HepG2 (cell line): ENCODE measurements at regions not wholly inside any gene's neighbourhood (a gene's known extent, or its start where the extent isn't known, plus 50 kb on each side); places are given as distances from the start of the nearest gene placed in this dataset.

Experiments used
- BCL6 ChIP-seq: IDR thresholded peaks from 2 replicates; pipeline ENCODE4 v1.6.1; 2016; ENCODE audit warnings: missing genetic modification reagents, missing compliant biosample characterization
- CENPT ChIP-seq: sonication (generic); formaldehyde crosslinking; IDR thresholded peaks from 2 replicates; pipeline ENCODE4 v1.8.0; 2022; ENCODE audit warnings: low read depth, mild to moderate bottlenecking, moderate library complexity, missing genetic modification reagents
- FOXA3 ChIP-seq: IDR thresholded peaks from 2 replicates; pipeline ENCODE4 v1.6.1; 2016; ENCODE audit warnings: missing genetic modification reagents, missing compliant biosample characterization
- FOXK1 ChIP-seq: sonication (generic); formaldehyde crosslinking; IDR thresholded peaks from 2 replicates; pipeline ENCODE4 v1.4.0; 2020; ENCODE audit warnings: low read depth, missing genetic modification reagents, borderline replicate concordance
- HIC2 ChIP-seq: sonication (generic); formaldehyde crosslinking; IDR thresholded peaks from 2 replicates; pipeline ENCODE4 v1.9.0; 2022; ENCODE audit warnings: low read depth, missing genetic modification reagents
- HMG20A ChIP-seq: IDR thresholded peaks from 2 replicates; pipeline ENCODE4 v1.6.1; 2016; ENCODE audit warnings: borderline replicate concordance
- HNF1A ChIP-seq, 2 experiments: sonication (generic) in 1 of 2; formaldehyde crosslinking in 1 of 2; IDR thresholded peaks; 2 replicates each; pipeline versions ENCODE4 v1.4.0 to v1.6.1; 2016 to 2020; ENCODE audit warnings: borderline replicate concordance in 1 of 2, low read depth in 1 of 2, mild to moderate bottlenecking in 1 of 2, missing genetic modification reagents in 1 of 2
- IRX3 ChIP-seq: sonication (generic); formaldehyde crosslinking; IDR thresholded peaks from 2 replicates; pipeline ENCODE4 v1.8.1; 2023; ENCODE audit warnings: mild to moderate bottlenecking, low read depth, missing genetic modification reagents, borderline replicate concordance
- KLF6 ChIP-seq: IDR thresholded peaks from 2 replicates; pipeline ENCODE4 v1.8.0; 2016; ENCODE audit warnings: missing biosample characterization, missing genetic modification reagents
- NCOR1 ChIP-seq: fragments of 200-600 bp; sonication (generic); IDR thresholded peaks from 2 replicates; pipeline ENCODE4 v1.7.0; 2017; ENCODE audit warnings: antibody characterized with exemption, low read length, borderline replicate concordance
- NFATC3 ChIP-seq: sonication (generic); formaldehyde crosslinking; IDR thresholded peaks from 2 replicates; pipeline ENCODE4 v1.5.1; 2020; ENCODE audit warnings: mild to moderate bottlenecking, missing genetic modification reagents
- PAX8 ChIP-seq: sonication (generic); formaldehyde crosslinking; IDR thresholded peaks from 2 replicates; pipeline ENCODE4 v1.8.0; 2022; ENCODE audit warnings: mild to moderate bottlenecking, missing genetic modification reagents, borderline replicate concordance
- PPARG ChIP-seq: conservative IDR thresholded peaks from 2 replicates; pipeline ENCODE4 v1.6.1; 2016; ENCODE audit warnings: missing biosample characterization, missing genetic modification reagents
- SOX13 ChIP-seq, 3 experiments: fragments of 450-650 bp in 1 of 3; sonication (generic) in 1 of 3; formaldehyde crosslinking in 1 of 3; IDR thresholded peaks in 2 of 3; conservative IDR thresholded peaks in 1 of 3; 2 replicates each; pipeline versions ENCODE4 v1.5.0 to v1.6.1; 2016 to 2020; ENCODE audit warnings: antibody characterized with exemption in 1 of 3, mild to moderate bottlenecking in 1 of 3, missing compliant biosample characterization in 1 of 3, missing genetic modification reagents in 1 of 3, moderate library complexity in 1 of 3
- TBL1XR1 ChIP-seq: fragments of 150-350 bp; IDR thresholded peaks from 2 replicates; pipeline ENCODE4 v1.6.1; 2014; ENCODE audit warnings: borderline replicate concordance, low read length; ENCODE audit not compliant: partially characterized antibody
- TEAD3 ChIP-seq: optimal IDR thresholded peaks from 2 replicates; pipeline ENCODE3; 2016; ENCODE audit warnings: borderline replicate concordance
- ZKSCAN8 ChIP-seq: IDR thresholded peaks from 2 replicates; pipeline ENCODE4 v1.6.1; 2016; ENCODE audit warnings: borderline replicate concordance, missing genetic modification reagents, missing compliant biosample characterization
- ZNF24 ChIP-seq: fragments of 450-650 bp; IDR thresholded peaks from 2 replicates; pipeline ENCODE4 v1.6.1; 2017; ENCODE audit warnings: antibody characterized with exemption, mild to moderate bottlenecking
- TF ChIP-seq, protein P1 (sequence below): IDR thresholded peaks from 2 replicates; pipeline ENCODE4 v1.4.0; 2020; ENCODE audit warnings: mild to moderate bottlenecking, missing genetic modification reagents

DNA sequence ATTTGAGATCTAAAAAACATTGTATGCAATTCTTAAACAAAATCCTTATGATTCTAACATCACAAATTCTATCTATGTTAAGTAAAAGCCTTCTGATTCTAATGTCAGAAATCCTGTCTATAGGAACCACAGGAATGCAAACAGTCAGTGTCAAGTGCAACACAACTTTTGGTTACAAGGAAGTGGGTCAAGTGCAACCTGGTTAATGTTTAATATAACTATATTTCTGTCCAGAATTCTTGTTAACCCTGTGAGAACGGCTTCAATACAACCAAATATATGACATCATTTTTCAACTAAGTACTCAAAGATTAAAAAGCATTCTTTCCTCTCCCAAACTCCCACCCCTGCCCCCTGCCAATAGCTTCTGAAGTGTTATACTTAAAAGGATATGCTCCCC lies 107.9 kb upstream of the PLEKHA5 start (continued):
- TF ChIP-seq HNF1A (IDR thresholded peaks at IDR 0.05; ENCODE audit: low read depth): peak; percentile 86
- peak; percentile 85; the same call in 1 of the 2 replicates for TF ChIP-seq HNF1A (CRISPR knock-in tag; IDR thresholded peaks at IDR 0.05; ENCODE audit: borderline replicate concordance)
- TF ChIP-seq PAX8 (CRISPR knock-in tag): no peak
- no peak for TF ChIP-seq IRX3 (CRISPR knock-in tag)
- no peak for TF ChIP-seq KLF6 (CRISPR knock-in tag)
- TF ChIP-seq HIC2 (CRISPR knock-in tag): no peak
- no peak for TF ChIP-seq CENPT (CRISPR knock-in tag)
- TF ChIP-seq PPARG (CRISPR knock-in tag): 0 out of 2 replicates have a peak, but pooled peaks have one; percentile 36
- TF ChIP-seq BCL6 (CRISPR knock-in tag): peak; percentile 83
- no peak for TF ChIP-seq ZKSCAN8 (CRISPR knock-in tag)
- TF ChIP-seq NFATC3 (CRISPR knock-in tag): no peak
- peak; percentile 98 for TF ChIP-seq TBL1XR1
- TF ChIP-seq FOXA3 (CRISPR knock-in tag): peak; percentile 22; the same call in 1 of the 2 replicates
- TF ChIP-seq, protein P1, sequence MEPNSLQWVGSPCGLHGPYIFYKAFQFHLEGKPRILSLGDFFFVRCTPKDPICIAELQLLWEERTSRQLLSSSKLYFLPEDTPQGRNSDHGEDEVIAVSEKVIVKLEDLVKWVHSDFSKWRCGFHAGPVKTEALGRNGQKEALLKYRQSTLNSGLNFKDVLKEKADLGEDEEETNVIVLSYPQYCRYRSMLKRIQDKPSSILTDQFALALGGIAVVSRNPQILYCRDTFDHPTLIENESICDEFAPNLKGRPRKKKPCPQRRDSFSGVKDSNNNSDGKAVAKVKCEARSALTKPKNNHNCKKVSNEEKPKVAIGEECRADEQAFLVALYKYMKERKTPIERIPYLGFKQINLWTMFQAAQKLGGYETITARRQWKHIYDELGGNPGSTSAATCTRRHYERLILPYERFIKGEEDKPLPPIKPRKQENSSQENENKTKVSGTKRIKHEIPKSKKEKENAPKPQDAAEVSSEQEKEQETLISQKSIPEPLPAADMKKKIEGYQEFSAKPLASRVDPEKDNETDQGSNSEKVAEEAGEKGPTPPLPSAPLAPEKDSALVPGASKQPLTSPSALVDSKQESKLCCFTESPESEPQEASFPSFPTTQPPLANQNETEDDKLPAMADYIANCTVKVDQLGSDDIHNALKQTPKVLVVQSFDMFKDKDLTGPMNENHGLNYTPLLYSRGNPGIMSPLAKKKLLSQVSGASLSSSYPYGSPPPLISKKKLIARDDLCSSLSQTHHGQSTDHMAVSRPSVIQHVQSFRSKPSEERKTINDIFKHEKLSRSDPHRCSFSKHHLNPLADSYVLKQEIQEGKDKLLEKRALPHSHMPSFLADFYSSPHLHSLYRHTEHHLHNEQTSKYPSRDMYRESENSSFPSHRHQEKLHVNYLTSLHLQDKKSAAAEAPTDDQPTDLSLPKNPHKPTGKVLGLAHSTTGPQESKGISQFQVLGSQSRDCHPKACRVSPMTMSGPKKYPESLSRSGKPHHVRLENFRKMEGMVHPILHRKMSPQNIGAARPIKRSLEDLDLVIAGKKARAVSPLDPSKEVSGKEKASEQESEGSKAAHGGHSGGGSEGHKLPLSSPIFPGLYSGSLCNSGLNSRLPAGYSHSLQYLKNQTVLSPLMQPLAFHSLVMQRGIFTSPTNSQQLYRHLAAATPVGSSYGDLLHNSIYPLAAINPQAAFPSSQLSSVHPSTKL (CRISPR knock-in tag): peak; percentile 83
- TF ChIP-seq HMG20A (CRISPR knock-in tag): peak; percentile 59; the same call in 1 of the 2 replicates
- no peak for TF ChIP-seq SOX13 (IDR thresholded peaks at IDR 0.05)
- TF ChIP-seq SOX13 (CRISPR knock-in tag; conservative IDR thresholded peaks at IDR 0.05 in 1 of 2, IDR thresholded peaks at IDR 0.05 in 1 of 2): peak in 1 of 2 experiments; percentile 21; a peak in 1 of 4 replicates
- TF ChIP-seq NCOR1: peak; percentile 70; the same call in 1 of the 2 replicates
- no peak for TF ChIP-seq ZNF24
- peak; percentile 50; the same call in 1 of the 2 replicates for TF ChIP-seq FOXK1 (CRISPR knock-in tag)
- TF ChIP-seq TEAD3 (CRISPR knock-in tag): peak; percentile 60
